CD14-positive monocyte (primary cell): ENCODE measurements at regions not wholly inside any gene's neighbourhood (a gene's known extent, or its start where the extent isn't known, plus 50 kb on each side); places are given as distances from the start of the nearest gene placed in this dataset.

Experiments
- DNase-seq, 3 donors: peaks; one replicate each; pipeline ENCODE4 v3.0.0-alpha.2; 2011 to 2022
- H2AFZ ChIP-seq: 2 replicates; pipeline ENCODE4 v1.6.0; 2012; ENCODE audit warnings: mild to moderate bottlenecking, low read depth, low read length, inconsistent platforms; ENCODE audit not compliant: insufficient read depth, poor library complexity, severe bottlenecking
- H3K27ac ChIP-seq, 2 donors: 1 replicate in 1 of 2; 2 replicates in 1 of 2; pipeline ENCODE4 v1.5.1; 2012 to 2013; ENCODE audit warnings: low read length in 2 of 2, control low read depth in 1 of 2, inconsistent platforms in 1 of 2, low read depth in 1 of 2, mild to moderate bottlenecking in 1 of 2
- H3K27me3 ChIP-seq, 2 donors: one replicate each; pipeline versions ENCODE4 v1.6.0 to v1.6.1; 2011 to 2013; ENCODE audit warnings: low read length in 2 of 2; ENCODE audit not compliant: control insufficient read depth in 2 of 2, insufficient read depth in 2 of 2
- H3K36me3 ChIP-seq, 2 donors: replicated peaks in 1 of 2; 1 replicate in 1 of 2; 2 replicates in 1 of 2; pipeline versions ENCODE4 v1.5.1 to v1.6.1; 2012 to 2013; ENCODE audit warnings: low read length in 2 of 2, control low read depth in 1 of 2, inconsistent platforms in 1 of 2, mild to moderate bottlenecking in 1 of 2; ENCODE audit not compliant: insufficient read depth in 2 of 2, control insufficient read depth in 1 of 2
- H3K4me1 ChIP-seq, 2 donors: 1 replicate in 1 of 2; 2 replicates in 1 of 2; pipeline versions ENCODE4 v1.5.1 to v1.6.1; 2012 to 2013; ENCODE audit warnings: low read length in 2 of 2, control low read depth in 1 of 2, inconsistent platforms in 1 of 2, mild to moderate bottlenecking in 1 of 2, moderate library complexity in 1 of 2; ENCODE audit not compliant: insufficient read depth in 2 of 2, control insufficient read depth in 1 of 2
- H3K4me2 ChIP-seq: replicated peaks from 2 replicates; pipeline ENCODE3; 2012; ENCODE audit warnings: low read length, moderate library complexity, mild to moderate bottlenecking; ENCODE audit not compliant: poor library complexity, severe bottlenecking; ENCODE audit errors: extremely low read depth
- H3K4me3 ChIP-seq, 3 experiments: fragments of 200-600 bp in 1 of 3; sonication (generic) in 1 of 3; replicated peaks in 1 of 3; 1 replicate in 2 of 3; 2 replicates in 1 of 3; pipeline ENCODE4 v1.5.1; 2011 to 2013; ENCODE audit warnings: low read length in 3 of 3, mild to moderate bottlenecking in 3 of 3, control low read depth in 2 of 3, low read depth in 2 of 3, inconsistent platforms in 1 of 3, moderate library complexity in 1 of 3
- H3K79me2 ChIP-seq: 2 replicates; pipeline ENCODE4 v1.6.0; 2012; ENCODE audit warnings: mild to moderate bottlenecking, control low read depth, inconsistent platforms, low read length, moderate library complexity; ENCODE audit not compliant: insufficient read depth
- H3K9ac ChIP-seq: 2 replicates; pipeline ENCODE4 v1.6.0; 2017; ENCODE audit warnings: low read length, mild to moderate bottlenecking; ENCODE audit not compliant: insufficient read depth, poor library complexity, severe bottlenecking
- H3K9me3 ChIP-seq, 2 donors: replicated peaks in 1 of 2; 1 replicate in 1 of 2; 2 replicates in 1 of 2; pipeline versions ENCODE4 v1.5.1 to v1.6.1; 2012 to 2013; ENCODE audit warnings: low read length in 2 of 2, control low read depth in 1 of 2; ENCODE audit not compliant: control insufficient read depth in 1 of 2, insufficient read depth in 1 of 2
- H4K20me1 ChIP-seq: 2 replicates; pipeline ENCODE4 v1.6.0; 2012; ENCODE audit warnings: mild to moderate bottlenecking, low read length, control low read depth, moderate library complexity; ENCODE audit not compliant: insufficient read depth
- H3K27ac Mint-ChIP-seq, 7 donors: one replicate each; pipeline ENCODE4 v1.8.0; 2020; ENCODE audit warnings: mild to moderate bottlenecking in 7 of 7, mixed read lengths in 7 of 7, moderate library complexity in 6 of 7, inconsistent platforms in 2 of 7
- H3K27me3 Mint-ChIP-seq, 3 donors: one replicate each; pipeline ENCODE4 v1.8.0; 2021 to 2022; ENCODE audit warnings: low read depth in 3 of 3, mild to moderate bottlenecking in 3 of 3, mixed read lengths in 3 of 3, moderate library complexity in 3 of 3, inconsistent platforms in 1 of 3
- H3K36me3 Mint-ChIP-seq, 2 donors: one replicate each; pipeline ENCODE4 v1.8.0; 2020; ENCODE audit warnings: mixed read lengths in 2 of 2, inconsistent platforms in 1 of 2, mild to moderate bottlenecking in 1 of 2
- H3K4me1 Mint-ChIP-seq: one replicate; pipeline ENCODE4 v1.8.0; 2020; ENCODE audit warnings: mild to moderate bottlenecking, mixed read lengths
- H3K4me3 Mint-ChIP-seq, 2 donors: one replicate each; pipeline ENCODE4 v1.8.0; 2020; ENCODE audit warnings: mild to moderate bottlenecking in 2 of 2, mixed read lengths in 2 of 2, moderate library complexity in 1 of 2
- H3K9me3 Mint-ChIP-seq, 7 donors: one replicate each; pipeline ENCODE4 v1.8.0; 2020 to 2022; ENCODE audit warnings: mixed read lengths in 7 of 7, mild to moderate bottlenecking in 6 of 7, moderate library complexity in 6 of 7, inconsistent platforms in 2 of 7
- WGBS: methylation state at CpG from one replicate; pipeline ENCODE4 v1.1.5; 2013; ENCODE audit warnings: missing lambda C conversion rate; ENCODE audit not compliant: insufficient coverage; 5-methylcytosine and 5-hydroxymethylcytosine counted together
- intact Hi-C, 2 donors: fragments of 100-400 bp; cut with micrococcal nuclease; formaldehyde crosslinking; loops; one replicate each; pipeline versions ENCODE4 v1.15.0 to v1.15.1; 2023
- TF ChIP-seq, protein P1 (sequence below): fragments of 200-600 bp; IDR thresholded peaks from one replicate; pipeline ENCODE4 v1.8.0; 2022; ENCODE audit warnings: antibody characterized with exemption, mild to moderate bottlenecking

DNA sequence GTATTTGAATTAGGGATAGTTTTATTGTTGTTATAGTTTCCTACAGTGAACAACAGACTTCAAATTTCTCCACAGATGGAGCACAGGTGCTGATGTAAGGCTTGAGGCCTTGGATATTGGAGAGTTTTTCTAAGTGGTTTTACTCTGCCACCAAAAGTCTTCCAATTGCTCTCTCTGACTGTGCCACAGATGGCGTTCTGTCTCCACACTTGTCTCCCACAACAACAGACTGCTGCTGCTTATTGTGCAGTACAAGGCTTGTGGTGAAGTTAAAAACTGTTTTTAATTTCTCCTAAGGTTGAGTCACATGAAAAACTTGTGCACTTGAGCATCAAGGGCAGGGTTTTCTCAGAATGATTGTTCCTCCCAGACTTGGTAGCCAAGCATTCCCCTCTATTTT, 460.9 kb upstream of the KHDRBS2 start:
- no peak overlapping the region for H3K9ac ChIP-seq
- Mint-ChIP-seq H3K27me3 (no peaks in the 10 kb centered on the region), H3K27ac (no peak overlapping the region), H3K4me1 (no peaks in the 10 kb centered on the region), H3K9me3 (peaks cover 0 to 5% (median 2%) of the 10 kb centered on the region in 7 donors), H3K36me3 (no peaks in the 10 kb centered on the region), H3K4me3 (no peak overlapping the region)
- no peaks in the 10 kb centered on the region for H3K36me3 ChIP-seq
- H3K9me3 ChIP-seq, result peaks cover 0 to 3% of the 10 kb centered on the region in 2 donors
- no CpG with 5 or more reads among the region's 1 CpG for WGBS
- DNase-seq, result no peak
- TF ChIP-seq, protein P1, sequence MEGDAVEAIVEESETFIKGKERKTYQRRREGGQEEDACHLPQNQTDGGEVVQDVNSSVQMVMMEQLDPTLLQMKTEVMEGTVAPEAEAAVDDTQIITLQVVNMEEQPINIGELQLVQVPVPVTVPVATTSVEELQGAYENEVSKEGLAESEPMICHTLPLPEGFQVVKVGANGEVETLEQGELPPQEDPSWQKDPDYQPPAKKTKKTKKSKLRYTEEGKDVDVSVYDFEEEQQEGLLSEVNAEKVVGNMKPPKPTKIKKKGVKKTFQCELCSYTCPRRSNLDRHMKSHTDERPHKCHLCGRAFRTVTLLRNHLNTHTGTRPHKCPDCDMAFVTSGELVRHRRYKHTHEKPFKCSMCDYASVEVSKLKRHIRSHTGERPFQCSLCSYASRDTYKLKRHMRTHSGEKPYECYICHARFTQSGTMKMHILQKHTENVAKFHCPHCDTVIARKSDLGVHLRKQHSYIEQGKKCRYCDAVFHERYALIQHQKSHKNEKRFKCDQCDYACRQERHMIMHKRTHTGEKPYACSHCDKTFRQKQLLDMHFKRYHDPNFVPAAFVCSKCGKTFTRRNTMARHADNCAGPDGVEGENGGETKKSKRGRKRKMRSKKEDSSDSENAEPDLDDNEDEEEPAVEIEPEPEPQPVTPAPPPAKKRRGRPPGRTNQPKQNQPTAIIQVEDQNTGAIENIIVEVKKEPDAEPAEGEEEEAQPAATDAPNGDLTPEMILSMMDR, result no peak
- H3K27ac ChIP-seq, result no peak overlapping the region
- no peaks in the 10 kb centered on the region for H3K79me2 ChIP-seq
- H3K27me3 ChIP-seq, result no peaks in the 10 kb centered on the region
- H3K4me3 ChIP-seq, result no peak overlapping the region
- H3K4me2 ChIP-seq, result no peak overlapping the region
- intact Hi-C loops, result no loop called here
- no peaks in the 10 kb centered on the region for H3K4me1 ChIP-seq
- no peak overlapping the region for H2AFZ ChIP-seq
- H4K20me1 ChIP-seq, result no peaks in the 10 kb centered on the region

DNA sequence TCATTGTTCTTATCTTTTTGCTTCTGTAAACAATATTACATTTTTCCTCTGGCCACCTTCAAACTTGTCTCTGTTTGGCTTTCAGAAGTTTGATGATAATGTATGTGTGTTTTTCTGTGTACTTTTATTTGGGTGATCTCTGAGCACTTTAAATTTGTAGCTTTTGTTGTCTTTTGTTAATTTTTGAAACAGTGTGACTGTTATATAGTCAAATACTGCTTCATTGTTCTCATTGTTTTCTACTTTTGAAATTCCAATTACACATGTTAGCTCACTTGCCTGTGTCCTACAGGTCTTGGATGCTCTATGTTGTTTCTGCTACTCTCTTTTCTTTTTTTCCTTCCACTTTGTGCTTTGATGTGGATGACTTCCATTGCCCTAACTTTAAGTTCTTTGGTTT, 460.1 kb upstream of the KHDRBS2 start:
- peaks cover 1 to 3% of the 10 kb centered on the region in 2 donors for H3K9me3 ChIP-seq
- Mint-ChIP-seq H3K9me3 (peaks cover 0 to 5% (median 2%) of the 10 kb centered on the region in 7 donors), H3K36me3 (no peaks in the 10 kb centered on the region), H3K4me3 (no peak overlapping the region), H3K4me1 (no peaks in the 10 kb centered on the region), H3K27ac (no peak overlapping the region), H3K27me3 (no peaks in the 10 kb centered on the region)
- no peak overlapping the region for H3K9ac ChIP-seq
- TF ChIP-seq, protein P1, result no peak
- no peak overlapping the region for H2AFZ ChIP-seq
- H4K20me1 ChIP-seq, result no peaks in the 10 kb centered on the region
- intact Hi-C loops, result no loop called here
- H3K27me3 ChIP-seq, result no peaks in the 10 kb centered on the region
- no peaks in the 10 kb centered on the region for H3K79me2 ChIP-seq
- no peak overlapping the region for H3K4me3 ChIP-seq
- no peaks in the 10 kb centered on the region for H3K36me3 ChIP-seq
- no peak overlapping the region for H3K4me2 ChIP-seq
- no peak overlapping the region for H3K27ac ChIP-seq
- no peak for DNase-seq
- no peaks in the 10 kb centered on the region for H3K4me1 ChIP-seq
